ENCODE measurements at regions not wholly inside any gene's neighbourhood (a gene's known extent, or its start where the extent isn't known, plus 50 kb on each side); places are given as distances from the start of the nearest gene placed in this dataset.
"Not testable (repeated sequence)": the region's sequence is repeated elsewhere in the genome, so short reads cannot be mapped to it uniquely, and the experiment has no call there.

GRCh38 chr2:223285370-223286265 is 233.6 kb downstream of the KCNE4 start:
- Mint-ChIP-seq H3K9me3 (peaks cover 9% of the 10 kb centered on the region; the same call in 1 of the 2 replicates), H3K27ac (no peak overlapping the region), H3K36me3 (ENCODE audit: low read depth) (no peaks in the 10 kb centered on the region), H3K4me3 (no peak overlapping the region), H3K4me1 (ENCODE audit: low read depth) (no peaks in the 10 kb centered on the region), H3K27me3 (ENCODE audit: insufficient read depth) (no peaks in the 10 kb centered on the region; the same call in 1 of the 2 replicates)
- TF ChIP-seq, protein P1, sequence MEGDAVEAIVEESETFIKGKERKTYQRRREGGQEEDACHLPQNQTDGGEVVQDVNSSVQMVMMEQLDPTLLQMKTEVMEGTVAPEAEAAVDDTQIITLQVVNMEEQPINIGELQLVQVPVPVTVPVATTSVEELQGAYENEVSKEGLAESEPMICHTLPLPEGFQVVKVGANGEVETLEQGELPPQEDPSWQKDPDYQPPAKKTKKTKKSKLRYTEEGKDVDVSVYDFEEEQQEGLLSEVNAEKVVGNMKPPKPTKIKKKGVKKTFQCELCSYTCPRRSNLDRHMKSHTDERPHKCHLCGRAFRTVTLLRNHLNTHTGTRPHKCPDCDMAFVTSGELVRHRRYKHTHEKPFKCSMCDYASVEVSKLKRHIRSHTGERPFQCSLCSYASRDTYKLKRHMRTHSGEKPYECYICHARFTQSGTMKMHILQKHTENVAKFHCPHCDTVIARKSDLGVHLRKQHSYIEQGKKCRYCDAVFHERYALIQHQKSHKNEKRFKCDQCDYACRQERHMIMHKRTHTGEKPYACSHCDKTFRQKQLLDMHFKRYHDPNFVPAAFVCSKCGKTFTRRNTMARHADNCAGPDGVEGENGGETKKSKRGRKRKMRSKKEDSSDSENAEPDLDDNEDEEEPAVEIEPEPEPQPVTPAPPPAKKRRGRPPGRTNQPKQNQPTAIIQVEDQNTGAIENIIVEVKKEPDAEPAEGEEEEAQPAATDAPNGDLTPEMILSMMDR (IDR thresholded peaks at IDR 0.05): no peak
- no peak for DNase-seq

GRCh38 chr2:223294756-223295155 is 242.8 kb downstream of the KCNE4 start:
- TF ChIP-seq, protein P1 (IDR thresholded peaks at IDR 0.05): no peak
- no peak for DNase-seq
- Mint-ChIP-seq H3K36me3 (ENCODE audit: low read depth) (no peaks in the 10 kb centered on the region), H3K9me3 (peaks cover 5% of the 10 kb centered on the region; the same call in 1 of the 2 replicates), H3K4me3 (no peak overlapping the region), H3K27me3 (ENCODE audit: insufficient read depth) (peaks cover 8% of the 10 kb centered on the region; the same call in 1 of the 2 replicates), H3K4me1 (ENCODE audit: low read depth) (no peaks in the 10 kb centered on the region), H3K27ac (no peak overlapping the region)

DNA sequence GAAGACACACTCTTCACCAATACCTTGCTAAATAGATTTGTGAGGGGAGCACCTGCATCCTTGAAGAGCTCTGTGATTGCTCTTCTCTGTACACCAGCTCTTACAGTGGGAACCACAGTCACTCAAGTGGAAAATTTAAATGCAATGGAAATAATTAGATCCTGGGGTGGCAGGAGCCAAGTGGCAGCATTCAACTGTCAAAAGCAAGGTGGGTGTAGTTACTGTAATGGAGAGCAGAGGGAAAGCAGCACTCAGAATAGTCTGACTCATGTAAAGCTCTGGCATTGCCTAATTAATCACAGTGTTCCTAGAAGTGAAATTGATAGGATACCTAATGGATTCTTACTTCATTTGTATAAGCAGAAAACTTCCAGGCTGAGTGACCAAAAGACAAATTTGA is 245.8 kb downstream of the KCNE4 start:
- no peak for DNase-seq
- Mint-ChIP-seq H3K4me1 (ENCODE audit: low read depth) (no peaks in the 10 kb centered on the region), H3K27ac (no peak overlapping the region), H3K4me3 (no peak overlapping the region), H3K9me3 (no peaks in the 10 kb centered on the region), H3K27me3 (ENCODE audit: insufficient read depth) (peaks cover 4% of the 10 kb centered on the region; the same call in 1 of the 2 replicates), H3K36me3 (ENCODE audit: low read depth) (no peaks in the 10 kb centered on the region)
- TF ChIP-seq, protein P1 (IDR thresholded peaks at IDR 0.05): no peak

DNA sequence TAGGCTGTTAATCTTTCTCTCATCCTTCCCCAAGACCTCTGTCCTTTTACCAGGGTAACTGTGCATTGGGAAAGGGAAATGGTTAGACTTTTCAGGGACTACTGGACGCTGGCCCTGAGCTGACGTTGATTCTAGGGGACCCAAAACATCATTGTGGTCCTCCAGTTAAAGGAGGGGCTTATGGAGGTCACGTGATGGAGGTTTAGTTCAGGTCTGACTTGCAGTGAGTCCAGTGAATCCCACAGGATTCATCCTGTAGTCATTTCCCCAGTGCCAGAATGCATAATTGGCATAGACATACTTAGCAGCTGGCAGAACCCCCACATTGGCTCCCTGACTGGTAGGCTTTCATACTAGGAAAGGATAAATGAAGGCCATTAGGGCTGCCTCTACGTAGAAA is 246.3 kb downstream of the KCNE4 start:
- H3K27ac Mint-ChIP-seq; H3K27me3 Mint-ChIP-seq (ENCODE audit: insufficient read depth); H3K9me3 Mint-ChIP-seq; H3K4me3 Mint-ChIP-seq; H3K36me3 Mint-ChIP-seq (ENCODE audit: low read depth); DNase-seq; H3K4me1 Mint-ChIP-seq (ENCODE audit: low read depth): not testable (repeated sequence)

DNA sequence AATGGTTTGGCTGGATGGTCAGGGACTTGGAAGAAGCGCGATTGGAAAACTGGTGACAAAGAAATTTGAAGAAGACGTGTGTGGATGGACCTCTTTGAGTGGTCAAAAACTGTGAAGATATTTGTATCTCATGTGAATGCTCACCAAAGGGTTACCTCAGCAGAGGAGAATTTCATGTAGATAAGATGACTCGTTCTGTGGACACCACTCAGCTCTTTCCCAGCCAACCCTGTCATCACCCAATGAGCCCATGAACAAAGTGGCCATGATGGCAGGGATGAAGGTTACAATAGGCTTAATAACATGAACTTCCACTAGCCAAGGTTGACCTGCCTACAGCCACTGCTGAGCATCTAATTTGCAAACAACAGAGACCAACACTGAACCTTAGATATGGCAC is 248.3 kb downstream of the KCNE4 start:
- Mint-ChIP-seq H3K4me1 (ENCODE audit: low read depth) (no peaks in the 10 kb centered on the region), H3K9me3 (no peaks in the 10 kb centered on the region), H3K36me3 (ENCODE audit: low read depth) (no peaks in the 10 kb centered on the region), H3K4me3 (no peak overlapping the region), H3K27ac (no peak overlapping the region), H3K27me3 (ENCODE audit: insufficient read depth) (peaks cover 4% of the 10 kb centered on the region; the same call in 1 of the 2 replicates)
- DNase-seq: no peak
- TF ChIP-seq, protein P1 (IDR thresholded peaks at IDR 0.05): no peak

GRCh38 chr2:223306371-223306770 is 254.4 kb downstream of the KCNE4 start:
- peak; percentile 16 for DNase-seq
- TF ChIP-seq, protein P1 (IDR thresholded peaks at IDR 0.05): peak; percentile 75
- no peaks in the 10 kb centered on the region for H3K4me1 Mint-ChIP-seq (ENCODE audit: low read depth)
- no peaks in the 10 kb centered on the region; the same call in 1 of the 2 replicates for H3K27me3 Mint-ChIP-seq (ENCODE audit: insufficient read depth)
- no peaks in the 10 kb centered on the region for H3K9me3 Mint-ChIP-seq
- H3K27ac Mint-ChIP-seq: no peak overlapping the region
- H3K36me3 Mint-ChIP-seq (ENCODE audit: low read depth): no peaks in the 10 kb centered on the region
- H3K4me3 Mint-ChIP-seq: no peak overlapping the region

All from HFFc6 (cell line).